DMS153 (cell line): ENCODE measurements at regions not wholly inside any gene's neighbourhood (a gene's known extent, or its start where the extent isn't known, plus 50 kb on each side); places are given as distances from the start of the nearest gene placed in this dataset.

Experiments used
- DNase-seq: peaks from one replicate; lab custom pipeline; 2025; lab: John Stamatoyannopoulos, UW

DNA sequence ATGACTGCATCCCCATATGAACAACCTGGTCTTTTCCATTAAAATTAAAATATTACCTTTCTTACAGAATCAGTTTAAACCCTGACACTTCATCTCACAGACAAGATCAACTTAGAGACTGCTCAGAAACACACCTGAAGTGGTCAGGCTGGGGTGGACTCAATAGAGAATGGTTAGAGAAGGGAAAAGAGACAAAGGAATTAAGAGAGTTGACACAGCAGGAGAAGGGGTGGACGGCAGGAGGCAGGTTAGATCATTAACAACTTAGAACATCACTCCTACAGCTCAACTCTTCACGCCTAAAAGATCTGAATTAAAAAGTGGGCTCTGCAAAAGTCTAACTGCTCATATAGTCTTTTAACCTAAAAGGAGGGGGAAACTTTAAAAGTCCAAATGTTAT lies 157.7 kb upstream of the COL1A2 start:
- no peak for DNase-seq

DNA sequence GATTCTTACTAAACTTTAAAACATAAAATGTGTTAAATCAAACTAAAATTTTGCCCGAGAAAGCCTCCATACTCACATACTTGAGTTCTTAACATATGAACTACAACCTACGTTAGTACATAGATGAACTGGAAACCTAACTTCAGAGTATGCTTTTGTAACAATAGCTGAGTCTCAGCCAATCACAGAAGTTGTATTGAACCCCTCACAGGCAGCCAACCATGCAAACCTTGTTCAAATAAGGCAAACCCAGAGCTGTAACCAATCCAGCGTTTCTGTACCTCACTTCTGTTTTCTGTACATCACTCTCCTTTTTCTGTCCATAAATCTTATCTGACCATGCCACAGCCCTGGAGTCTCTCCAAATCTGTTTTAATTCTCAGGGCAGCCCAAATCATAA lies 157.3 kb upstream of the COL1A2 start:
- no peak for DNase-seq

DNA sequence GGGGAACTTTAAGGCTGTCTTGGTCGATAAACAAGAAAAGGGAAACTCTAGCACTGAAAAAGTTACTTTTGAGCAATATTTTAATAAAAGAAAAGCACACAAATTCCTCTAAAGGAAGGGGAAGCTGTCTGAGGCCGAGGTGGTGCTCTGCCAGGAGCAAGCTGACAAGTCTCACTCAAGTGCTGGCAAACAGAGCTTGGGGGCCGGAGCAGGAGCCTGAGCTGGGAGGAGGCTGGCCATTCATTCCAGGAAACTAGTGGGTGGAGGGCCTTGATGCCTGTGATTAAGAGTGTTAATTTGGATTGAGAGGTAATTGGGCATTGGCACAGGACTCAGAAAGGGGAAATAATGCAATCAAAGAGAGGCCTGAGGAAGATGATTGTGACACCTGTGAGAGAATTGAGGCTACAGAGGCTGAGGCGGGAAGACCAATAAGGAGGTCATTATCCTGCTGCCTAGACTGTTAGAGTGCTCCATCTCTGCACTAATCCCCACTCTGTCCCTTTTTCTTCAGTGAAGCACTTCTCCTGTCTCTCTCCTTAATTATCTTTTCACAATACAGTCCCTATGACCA lies 154.9 kb upstream of the COL1A2 start:
- DNase-seq = no peak

DNA sequence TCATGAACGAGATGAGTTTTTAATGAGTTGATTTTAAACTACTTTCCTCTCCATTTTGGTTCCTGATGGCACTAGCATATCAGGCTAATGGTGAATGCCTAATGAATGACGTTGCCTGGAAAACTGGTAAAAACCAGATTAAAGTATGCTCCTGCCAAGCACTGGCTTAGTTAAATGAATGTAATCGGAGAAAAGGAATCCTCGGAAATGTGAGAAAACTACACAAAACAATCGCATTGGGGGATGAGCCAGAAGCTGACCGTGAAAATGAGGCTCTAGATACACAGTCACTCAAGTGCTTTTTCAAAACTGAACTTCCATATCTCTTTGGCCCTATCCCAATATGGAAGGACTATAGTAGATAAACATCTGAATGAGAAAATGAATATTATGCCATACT lies 153.8 kb upstream of the COL1A2 start:
- DNase-seq = no peak

DNA sequence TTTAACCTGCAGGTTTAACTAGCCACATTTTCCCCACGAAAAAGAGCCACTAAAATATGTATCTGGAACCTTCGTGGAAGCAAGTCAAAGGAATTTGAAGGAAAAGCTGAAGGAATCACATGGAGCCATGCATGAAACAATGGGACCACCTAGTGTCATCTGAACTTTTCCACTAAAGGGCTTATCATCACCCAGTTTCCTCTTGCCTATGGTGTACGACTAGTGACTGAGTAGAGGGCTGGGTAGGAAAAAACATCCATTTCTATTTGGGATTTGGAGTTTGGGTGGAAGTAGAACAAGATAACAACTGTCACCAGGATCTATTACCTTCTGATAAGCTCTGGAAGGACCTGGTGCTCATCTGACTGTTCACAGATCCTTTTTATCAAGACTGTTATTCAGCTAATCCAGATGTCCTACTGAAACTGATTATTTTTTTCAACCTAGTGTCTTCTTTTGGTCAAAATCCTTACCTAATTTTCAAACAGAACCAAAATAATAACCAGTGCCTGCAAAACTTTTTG lies 153.2 kb upstream of the COL1A2 start:
- DNase-seq = no peak

DNA sequence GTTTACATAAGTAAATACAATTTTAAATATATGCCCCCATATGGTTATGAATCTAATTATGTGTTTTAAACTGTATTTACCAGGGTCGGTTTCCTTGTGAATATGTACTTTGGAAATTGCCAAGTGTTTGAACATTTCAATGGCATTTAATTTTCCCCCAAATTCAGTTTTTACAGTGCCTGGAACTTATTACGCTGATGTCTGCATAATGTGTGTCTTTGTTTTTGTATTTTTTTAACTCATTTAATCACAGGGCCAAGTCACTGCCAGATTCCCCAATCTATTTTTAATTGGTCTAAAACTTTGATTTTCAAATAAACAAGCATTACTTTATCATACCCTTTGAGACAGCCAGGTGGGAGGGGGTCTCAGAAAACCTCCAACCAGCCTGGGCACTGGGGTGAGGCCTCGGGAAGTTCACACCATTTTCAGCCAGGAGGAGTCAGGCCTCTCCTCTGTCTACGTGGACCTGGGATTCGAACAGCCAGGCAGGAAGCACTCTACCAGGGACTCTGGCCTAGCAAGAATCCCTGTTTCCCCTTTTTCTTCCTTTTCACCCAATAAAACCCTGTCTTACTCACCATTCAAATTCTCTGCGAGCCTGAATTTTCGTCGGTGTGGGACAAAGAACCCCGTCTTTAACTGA lies 151.5 kb upstream of the COL1A2 start:
- DNase-seq = no peak

DNA sequence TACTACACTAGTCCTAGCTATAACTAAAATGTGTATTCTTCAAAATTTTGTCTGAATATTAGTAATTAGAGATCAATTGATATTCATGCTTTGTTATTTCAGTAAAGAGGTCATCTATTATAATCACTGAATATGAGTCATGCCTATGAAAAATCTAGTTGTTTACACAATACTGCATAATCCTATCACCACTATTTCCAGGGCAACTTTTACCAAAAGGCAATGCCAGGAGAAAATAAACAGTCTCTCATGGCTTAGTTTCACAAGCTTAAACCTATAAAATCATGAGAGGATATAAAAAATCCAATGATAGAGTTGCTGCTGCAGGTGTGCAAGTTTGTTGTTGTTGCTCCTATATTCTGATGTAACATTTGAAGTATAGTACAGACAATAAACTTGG lies 149.9 kb upstream of the COL1A2 start:
- no peak for DNase-seq

DNA sequence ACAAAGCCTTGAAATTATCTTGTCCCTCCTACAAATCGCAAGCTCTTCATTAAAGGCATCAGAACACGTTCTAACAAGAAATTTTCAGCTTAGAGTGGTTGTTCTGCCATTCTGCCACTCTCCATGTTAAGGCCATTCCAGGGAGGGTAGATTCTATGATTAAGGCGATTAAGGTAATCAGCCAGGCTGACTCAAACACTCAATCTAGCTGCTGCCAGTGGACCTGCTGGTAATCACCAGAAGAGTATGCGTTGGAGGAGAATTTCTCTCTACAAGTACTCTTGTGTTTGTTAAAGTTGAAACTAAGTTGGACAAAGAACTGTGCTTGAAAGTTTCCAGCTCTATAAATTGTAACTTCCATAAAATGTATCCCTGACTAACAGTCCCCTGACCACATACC lies 149.2 kb upstream of the COL1A2 start:
- DNase-seq = no peak

DNA sequence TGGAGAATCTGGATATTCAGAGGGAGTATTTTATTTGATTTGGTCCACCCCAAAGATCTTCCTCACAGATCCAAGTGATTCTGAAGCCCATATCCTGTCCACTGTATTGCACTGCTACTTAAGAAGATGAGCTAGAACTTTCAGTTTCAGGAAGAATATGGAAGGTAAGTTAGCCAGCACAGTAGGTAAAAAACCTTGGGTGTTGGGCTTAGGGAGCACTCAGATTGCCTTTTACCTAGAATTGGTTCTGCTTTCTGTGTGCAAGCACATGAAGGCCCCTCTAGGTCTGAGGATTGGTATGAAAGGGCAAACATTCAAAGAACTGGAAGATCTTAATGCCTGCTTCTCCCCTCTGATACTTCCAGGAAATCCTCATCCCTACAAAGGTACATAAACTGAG lies 146.7 kb upstream of the COL1A2 start:
- DNase-seq = no peak

DNA sequence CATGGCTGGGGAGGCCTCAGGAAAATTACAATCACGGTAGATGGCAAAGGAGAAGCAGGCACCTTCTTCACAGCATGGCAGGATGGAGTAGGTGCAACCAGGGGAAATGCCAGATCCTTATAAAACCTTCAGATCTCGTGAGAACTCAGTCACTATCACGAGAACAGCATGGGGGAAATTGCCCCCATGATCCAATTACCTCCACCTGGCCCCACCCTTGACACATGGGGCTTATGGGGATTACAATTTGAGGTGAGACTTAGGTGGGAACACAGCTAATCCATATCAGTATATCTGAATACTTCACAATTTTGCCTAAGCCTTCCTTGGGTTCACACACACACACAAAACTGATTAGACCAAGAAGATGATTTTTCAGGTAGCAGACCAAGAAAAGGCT lies 145.1 kb upstream of the COL1A2 start:
- no peak for DNase-seq

DNA sequence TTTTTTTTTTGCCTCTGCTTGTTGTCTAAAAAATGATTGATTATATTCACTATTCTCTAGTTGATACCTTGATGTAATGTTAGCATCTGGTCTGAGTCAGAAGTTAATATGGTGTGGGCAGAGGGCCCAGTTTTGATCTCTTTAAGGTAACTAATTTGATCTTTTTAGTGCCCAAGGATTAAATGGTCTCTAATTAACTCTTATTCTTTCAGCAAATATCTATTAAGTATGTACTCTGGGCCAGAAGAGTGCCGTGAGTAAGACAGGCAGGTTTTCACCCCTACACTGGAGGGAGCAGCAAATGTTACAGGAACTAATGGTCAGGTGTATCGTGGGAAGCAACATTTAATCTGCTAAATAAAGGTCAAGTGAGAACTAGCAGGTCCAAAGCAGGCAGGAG lies 144.6 kb upstream of the COL1A2 start:
- no peak for DNase-seq

DNA sequence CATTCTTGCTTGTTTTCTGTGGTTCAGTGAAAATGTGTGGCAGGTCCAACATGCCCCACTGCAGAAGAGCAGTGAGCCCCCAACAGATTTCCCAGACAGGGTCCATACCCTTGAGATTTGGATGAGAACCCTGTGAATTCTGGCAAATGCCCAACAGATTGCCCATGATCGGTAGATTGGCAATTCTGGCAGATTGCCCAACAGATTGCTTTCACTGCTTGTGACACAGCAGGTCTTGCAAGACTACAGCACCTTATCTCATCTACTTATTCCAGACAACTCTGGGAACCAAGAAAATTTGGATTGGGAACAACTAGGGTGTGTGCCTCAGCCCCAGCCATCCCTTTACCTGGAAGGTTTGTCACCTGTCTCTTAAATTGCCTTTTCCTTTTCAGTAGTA lies 143.7 kb upstream of the COL1A2 start:
- no peak for DNase-seq

DNA sequence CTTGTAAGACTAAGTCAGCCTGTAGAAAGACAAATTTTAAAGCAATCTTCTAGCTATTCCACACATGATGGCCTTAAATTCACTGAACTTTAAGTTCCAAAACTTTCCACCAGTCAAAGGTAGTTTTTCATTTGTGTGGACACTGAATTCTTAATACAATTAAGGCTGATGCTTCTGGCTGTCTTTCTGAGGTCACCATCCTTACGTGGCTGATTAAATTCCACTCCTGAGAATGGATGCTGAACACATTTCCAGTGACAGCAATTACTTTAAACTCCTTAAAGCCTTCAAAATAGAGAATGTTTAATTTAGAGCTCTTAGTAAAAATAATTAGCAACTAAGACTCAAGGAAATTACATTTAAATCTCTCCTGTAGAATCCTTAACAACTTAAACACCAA lies 142.6 kb upstream of the COL1A2 start:
- no peak for DNase-seq

DNA sequence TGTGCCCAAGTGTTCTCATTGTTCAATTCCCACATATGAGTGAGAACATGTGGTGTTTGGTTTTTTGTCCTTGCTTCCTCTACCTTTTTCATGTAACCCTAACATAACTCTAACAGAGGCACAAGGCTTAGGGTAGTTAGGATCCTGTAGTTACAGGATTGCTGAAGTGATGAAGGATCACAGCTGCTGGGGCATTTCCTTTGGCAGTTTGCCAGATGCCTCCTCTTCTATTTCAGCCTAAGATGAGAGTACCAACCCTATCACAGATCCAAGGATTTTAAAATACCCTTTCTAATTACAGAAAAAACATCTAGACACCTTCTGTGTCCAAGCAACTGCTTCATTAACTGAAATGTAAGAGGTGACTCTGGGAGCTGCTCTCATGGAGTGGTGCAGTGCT lies 141.7 kb upstream of the COL1A2 start:
- DNase-seq = no peak

DNA sequence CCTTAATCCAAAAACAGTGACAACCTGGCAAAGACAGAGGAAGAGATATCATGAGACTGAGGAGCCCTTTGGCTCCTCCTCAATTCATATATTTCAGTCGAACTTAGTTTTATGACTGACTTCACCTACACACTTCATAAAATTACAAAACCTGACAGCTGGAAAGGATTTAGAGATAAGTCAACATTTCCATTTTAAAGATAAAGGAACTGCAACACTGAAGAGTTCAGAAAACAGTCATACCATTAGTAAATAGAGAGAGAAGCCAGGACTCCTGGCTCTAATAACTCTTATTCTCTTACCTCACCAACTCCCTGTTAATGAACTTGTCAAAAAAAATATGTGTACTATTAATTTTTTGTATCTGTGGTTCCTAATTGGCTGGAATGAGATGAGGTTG lies 141.0 kb upstream of the COL1A2 start:
- DNase-seq = no peak

DNA sequence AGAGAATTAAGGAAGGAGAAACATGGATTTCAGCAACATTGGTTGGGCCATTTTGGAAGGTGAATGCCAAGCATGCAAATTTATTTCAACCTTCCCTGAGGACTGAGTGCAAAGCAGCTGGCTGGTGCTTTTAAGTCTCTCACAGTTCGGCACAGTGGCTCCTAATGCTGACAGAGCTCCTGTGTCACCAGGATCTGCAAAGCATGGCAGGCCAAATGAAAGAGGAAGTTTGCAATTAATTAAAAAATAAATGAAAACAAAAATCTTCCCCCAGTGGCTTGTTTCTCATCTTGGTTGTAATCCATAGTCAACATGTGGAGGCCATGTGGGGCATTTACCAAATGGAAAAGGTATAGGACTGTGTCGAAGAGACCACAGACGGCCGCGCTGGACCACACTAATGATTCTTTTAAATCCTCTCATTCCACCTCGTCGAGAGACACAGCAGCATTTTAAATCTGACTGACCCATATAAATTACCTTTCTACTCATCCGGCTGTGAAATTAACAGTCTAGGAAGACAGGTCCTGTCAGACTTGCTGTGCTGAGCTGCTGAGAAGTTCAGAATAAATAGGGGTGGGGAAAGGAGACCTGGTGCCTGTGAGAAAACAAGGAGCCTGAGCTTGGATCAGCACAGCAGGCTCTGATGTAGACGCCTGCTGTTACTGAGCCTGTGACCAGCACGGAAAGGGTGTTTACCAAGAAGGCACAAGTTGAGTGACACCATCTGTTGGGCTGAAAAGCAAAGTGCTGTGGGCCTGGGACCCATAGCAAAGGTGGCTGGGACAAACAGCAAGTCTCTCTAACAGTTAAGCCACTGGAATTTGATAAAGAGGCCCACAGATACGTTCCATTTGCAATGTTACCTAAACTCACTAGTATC lies 136.0 kb upstream of the COL1A2 start:
- no peak for DNase-seq

DNA sequence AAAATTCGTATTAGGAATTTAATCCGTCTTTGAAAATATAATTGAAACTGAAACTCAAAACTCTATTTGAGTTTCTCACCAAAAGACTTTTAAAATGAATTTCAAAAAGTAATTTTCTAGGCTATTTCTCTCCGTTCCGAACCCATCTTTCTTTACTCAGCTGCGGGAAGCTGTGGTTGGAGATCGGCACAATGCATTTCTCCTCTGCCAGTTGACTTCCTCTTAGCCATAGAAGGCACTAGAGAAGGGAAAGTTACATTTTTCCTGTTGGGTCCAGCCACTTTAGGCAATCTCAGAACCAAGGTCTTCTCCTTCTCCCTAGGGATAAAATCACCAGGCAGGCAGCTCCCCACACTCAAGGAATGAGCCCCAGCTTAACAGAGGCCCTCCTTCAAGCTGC lies 133.6 kb upstream of the COL1A2 start:
- no peak for DNase-seq

DNA sequence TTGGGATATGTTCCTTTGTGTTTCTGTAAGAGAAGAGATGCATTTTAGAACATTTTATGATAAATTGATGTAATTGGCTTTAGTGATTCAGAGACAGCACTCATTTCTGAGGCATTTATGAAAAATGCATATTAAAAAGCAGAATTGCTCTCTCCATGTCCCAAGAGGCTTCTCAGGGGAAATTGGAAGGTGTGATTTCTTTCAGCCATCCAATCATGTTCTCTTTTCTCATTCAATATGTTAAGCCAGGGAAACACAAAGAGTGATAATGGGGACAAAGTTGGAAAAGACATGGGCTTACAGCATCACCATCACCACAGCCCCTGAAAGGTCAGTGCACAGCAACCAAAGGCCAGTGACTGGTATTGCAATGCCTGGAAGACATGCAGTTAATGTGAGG lies 129.9 kb upstream of the COL1A2 start:
- DNase-seq = no peak

DNA sequence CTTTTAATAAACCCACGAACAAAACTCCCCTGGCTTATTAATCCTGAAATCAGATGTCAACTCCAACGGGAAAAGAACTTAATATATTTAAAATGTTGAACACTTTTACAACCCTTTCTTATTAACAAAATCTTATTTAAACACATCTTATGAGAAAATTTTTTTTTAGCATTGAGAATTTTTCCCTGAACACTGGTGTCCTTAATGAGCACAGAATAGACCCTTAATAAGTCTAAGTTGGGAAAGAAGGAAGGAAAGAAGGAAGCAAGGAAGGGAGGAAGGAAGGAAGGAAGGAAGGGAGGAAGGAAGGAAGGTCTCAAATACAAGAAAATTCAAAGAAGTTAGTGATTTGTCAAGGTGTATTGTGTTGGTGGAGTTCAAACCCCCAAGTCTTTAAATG lies 129.2 kb upstream of the COL1A2 start:
- no peak for DNase-seq

DNA sequence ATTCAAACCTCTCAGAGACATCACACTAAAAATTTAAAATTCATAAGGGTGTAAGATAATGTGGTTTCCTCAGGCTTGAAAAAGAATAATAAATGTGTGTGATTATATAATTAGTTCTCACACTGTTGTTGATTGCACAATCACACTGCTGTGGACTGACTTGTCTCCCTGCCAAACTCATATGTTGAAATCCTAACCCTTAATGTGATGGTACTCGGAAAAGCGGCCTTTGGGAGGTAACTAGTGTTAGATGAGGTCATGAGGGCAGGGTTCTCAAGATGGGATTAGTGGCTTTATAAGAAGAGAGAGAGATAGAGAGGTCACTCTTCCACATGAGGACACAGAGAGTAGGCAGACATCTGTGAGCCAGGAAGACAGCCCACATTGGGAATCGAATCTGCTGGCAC lies 128.5 kb upstream of the COL1A2 start:
- no peak for DNase-seq

DNA sequence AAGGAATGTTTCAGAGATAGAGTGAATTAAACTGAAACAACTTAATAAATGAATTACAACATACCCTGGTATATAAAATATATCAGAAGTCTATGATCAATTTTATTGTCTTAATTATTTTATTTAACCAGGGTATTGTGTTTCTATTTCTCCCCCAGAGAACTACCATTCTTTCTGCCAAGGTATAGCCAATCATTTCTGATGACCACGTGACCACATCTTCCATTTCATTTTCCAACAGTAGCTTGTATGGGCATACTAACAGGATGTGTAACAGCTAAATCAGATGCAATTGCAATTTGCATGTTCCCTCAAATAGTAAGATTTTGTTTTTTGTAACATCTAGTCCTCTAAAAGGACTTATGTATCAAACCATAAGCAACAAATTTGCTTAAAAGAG lies 123.9 kb upstream of the COL1A2 start:
- DNase-seq = no peak

DNA sequence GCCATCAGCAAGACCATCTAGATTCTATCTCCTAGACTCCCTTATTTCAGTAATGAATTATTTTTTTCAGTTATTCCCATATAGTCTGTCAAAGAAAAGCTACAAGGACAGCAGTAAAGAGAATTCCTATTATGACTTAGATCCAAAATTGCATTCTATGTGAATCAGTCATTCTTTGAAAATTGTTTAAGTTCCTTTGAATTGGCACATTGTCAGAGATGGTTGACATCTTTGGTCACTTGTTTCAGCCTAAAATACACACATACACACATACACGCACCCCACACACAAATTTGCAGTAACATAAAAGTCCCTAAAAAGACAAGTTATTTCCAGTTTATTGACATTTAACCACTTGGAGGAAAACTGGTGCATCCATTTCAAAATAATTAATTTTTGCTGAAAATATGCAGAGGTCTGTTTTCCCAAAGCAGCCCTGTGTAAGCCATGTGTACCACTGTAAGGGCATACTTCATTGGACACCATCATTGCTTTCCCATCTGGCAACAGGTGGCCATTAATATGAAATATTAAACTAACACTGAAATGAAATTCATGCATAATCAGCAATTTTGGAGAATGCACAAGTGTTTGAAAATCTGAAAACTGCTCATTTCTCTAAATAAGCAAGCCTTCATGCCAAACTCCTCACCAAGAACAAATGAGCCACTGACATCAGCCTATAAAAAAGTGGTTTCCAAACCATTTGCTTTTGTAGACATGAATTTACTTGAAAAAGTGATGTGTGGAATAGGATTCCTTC lies 121.7 kb upstream of the COL1A2 start:
- DNase-seq = no peak

DNA sequence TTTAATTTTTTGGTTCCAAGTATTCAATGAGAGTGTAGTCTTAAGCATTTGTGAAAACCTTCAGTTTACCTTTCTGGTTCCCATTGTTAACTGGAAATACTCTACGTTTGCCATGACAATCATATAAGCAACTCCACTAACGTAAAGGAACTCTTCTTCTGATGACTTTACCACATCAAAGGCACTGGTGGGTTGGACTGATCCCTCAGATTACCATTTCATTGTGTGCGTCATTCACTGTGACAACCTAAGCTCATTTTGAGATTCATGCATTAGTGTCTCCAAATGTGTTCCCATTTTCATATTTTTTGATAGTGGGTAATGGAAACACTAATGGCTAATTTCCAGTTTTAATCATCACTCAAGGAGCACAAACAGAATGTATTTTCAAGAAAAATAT lies 119.9 kb upstream of the COL1A2 start:
- no peak for DNase-seq
